ENCODE measurements at regions not wholly inside any gene's neighbourhood (a gene's known extent, or its start where the extent isn't known, plus 50 kb on each side); places are given as distances from the start of the nearest gene placed in this dataset.

- WGBS (ENCODE audit: insufficient coverage, low coverage, missing lambda C conversion rate), result 0% methylated on average over 5 of the region's 5 CpGs
- Histone ChIP-seq H3K4me3 (no peak overlapping the region), H3K9me1 (ENCODE audit: control insufficient read depth, insufficient read depth, low read length) (no peaks in the 10 kb centered on the region), H3K9ac (ENCODE audit: insufficient read depth in 1 of 2, low read depth in 2 of 2, low read length in 2 of 2) (no peak overlapping the region), H3K27me3 (ENCODE audit: control insufficient read depth in 2 of 2, insufficient read depth in 2 of 2, low read length in 2 of 2) (no peaks in the 10 kb centered on the region), H3K79me2 (ENCODE audit: control insufficient read depth, insufficient read depth, low read length) (no peaks in the 10 kb centered on the region), H3K27ac (ENCODE audit: extremely low read depth, low read depth, low read length) (no peak overlapping the region), H3K4me2 (ENCODE audit: insufficient read depth, low read length) (no peak overlapping the region), H3K9me3 (replicated peaks; ENCODE audit: control insufficient read depth, insufficient read depth, low read depth, low read length) (no peaks in the 10 kb centered on the region), H3K36me3 (ENCODE audit: control insufficient read depth, insufficient read depth, low read length) (no peaks in the 10 kb centered on the region), H2AFZ (ENCODE audit: low read depth, low read length) (no peak overlapping the region), H3K4me1 (replicated peaks in 1 of 2; ENCODE audit: control insufficient read depth in 2 of 2, insufficient read depth in 2 of 2, low read length in 2 of 2) (no peaks in the 10 kb centered on the region), H4K20me1 (replicated peaks; ENCODE audit: control insufficient read depth, insufficient read depth, low read length) (no peaks in the 10 kb centered on the region)
- POLR2A ChIA-PET, result no interaction called here
- no peak for TF ChIP-seq ZFX (CRISPR knock-in tag; IDR thresholded peaks at IDR 0.05)
- TF ChIP-seq NR3C1 (CRISPR knock-in tag; IDR thresholded peaks at IDR 0.05), result no peak
- no peak for TF ChIP-seq POLR2B (IDR thresholded peaks at IDR 0.05; ENCODE audit: low read depth, partially characterized antibody)
- TF ChIP-seq NR0B1 (IDR thresholded peaks at IDR 0.05; ENCODE audit: partially characterized antibody), result no peak
- TF ChIP-seq ZNF239 (CRISPR knock-in tag; IDR thresholded peaks at IDR 0.05), result no peak
- no peak for TF ChIP-seq ZNF124 (CRISPR knock-in tag; IDR thresholded peaks at IDR 0.05)
- TF ChIP-seq, protein P1, sequence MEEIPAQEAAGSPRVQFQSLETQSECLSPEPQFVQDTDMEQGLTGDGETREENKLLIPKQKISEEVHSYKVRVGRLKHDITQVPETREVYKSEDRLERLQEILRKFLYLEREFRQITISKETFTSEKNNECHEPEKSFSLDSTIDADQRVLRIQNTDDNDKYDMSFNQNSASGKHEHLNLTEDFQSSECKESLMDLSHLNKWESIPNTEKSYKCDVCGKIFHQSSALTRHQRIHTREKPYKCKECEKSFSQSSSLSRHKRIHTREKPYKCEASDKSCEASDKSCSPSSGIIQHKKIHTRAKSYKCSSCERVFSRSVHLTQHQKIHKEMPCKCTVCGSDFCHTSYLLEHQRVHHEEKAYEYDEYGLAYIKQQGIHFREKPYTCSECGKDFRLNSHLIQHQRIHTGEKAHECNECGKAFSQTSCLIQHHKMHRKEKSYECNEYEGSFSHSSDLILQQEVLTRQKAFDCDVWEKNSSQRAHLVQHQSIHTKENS (CRISPR knock-in tag; IDR thresholded peaks at IDR 0.05), result no peak
- TF ChIP-seq ZSCAN32 (CRISPR knock-in tag; IDR thresholded peaks at IDR 0.05), result no peak
- TF ChIP-seq, protein P2, sequence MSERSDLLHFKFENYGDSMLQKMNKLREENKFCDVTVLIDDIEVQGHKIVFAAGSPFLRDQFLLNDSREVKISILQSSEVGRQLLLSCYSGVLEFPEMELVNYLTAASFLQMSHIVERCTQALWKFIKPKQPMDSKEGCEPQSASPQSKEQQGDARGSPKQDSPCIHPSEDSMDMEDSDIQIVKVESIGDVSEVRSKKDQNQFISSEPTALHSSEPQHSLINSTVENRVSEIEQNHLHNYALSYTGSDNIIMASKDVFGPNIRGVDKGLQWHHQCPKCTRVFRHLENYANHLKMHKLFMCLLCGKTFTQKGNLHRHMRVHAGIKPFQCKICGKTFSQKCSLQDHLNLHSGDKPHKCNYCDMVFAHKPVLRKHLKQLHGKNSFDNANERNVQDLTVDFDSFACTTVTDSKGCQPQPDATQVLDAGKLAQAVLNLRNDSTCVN (CRISPR knock-in tag; IDR thresholded peaks at IDR 0.05), result no peak
- TF ChIP-seq ZBED1 (IDR thresholded peaks at IDR 0.05), result no peak
- TF ChIP-seq E2F1 (CRISPR knock-in tag; IDR thresholded peaks at IDR 0.05), result no peak
- FAIRE-seq (no peak), ATAC-seq (no peak), DNase-seq (ENCODE audit: extremely low read depth in 1 of 4, low spot score in 3 of 4) (no peak)
- BruUV-seq (replicated peaks), result no TSS peak
- intact Hi-C loops (cut with micrococcal nuclease), result no loop called here
- in situ Hi-C loops (cut with MboI), result no loop called here
- CTCF ChIA-PET (ENCODE audit: low intra/inter-chr PET ratio), result no interaction called here
Measured at GRCh38 chr2:79250656-79251055, 91.1 kb upstream of the REG3A start.
